Panc1 (cell line): ENCODE measurements at regions not wholly inside any gene's neighbourhood (a gene's known extent, or its start where the extent isn't known, plus 50 kb on each side); places are given as distances from the start of the nearest gene placed in this dataset.
"Not testable (repeated sequence)": the region's sequence is repeated elsewhere in the genome, so short reads cannot be mapped to it uniquely, and the experiment has no call there.

ENCODE experiments used
- ATAC-seq: fragments of 200-7000 bp; cut with Tn5 transposase; 2 replicates; pipeline ENCODE4 v1.9.1; 2020; ENCODE audit warnings: mild to moderate bottlenecking, moderate library complexity
- BruUV-seq: library from RNA; stranded (reverse); fragments of 400-500 nt; replicated peaks from 2 replicates; lab custom pipeline; 2021; lab: Mats Ljungman, UMichigan
- CTCF ChIA-PET: fragments of 300-600 bp; sonication (Branson Sonifier 250); formaldehyde crosslinking; loops from one replicate; lab custom pipeline; 2022; ENCODE audit warnings: antibody characterized with exemption; lab: Charles Lee
- POLR2A ChIA-PET: fragments of 300-600 bp; sonication (Branson Sonifier 250); formaldehyde crosslinking; loops from one replicate; lab custom pipeline; 2022; ENCODE audit warnings: antibody characterized with exemption; lab: Charles Lee
- DNase-seq: peaks from one replicate; pipeline ENCODE4 v3.0.0-alpha.2; 2010; ENCODE audit warnings: low read depth, low spot score
- H3K27ac ChIP-seq: 2 replicates; pipeline ENCODE4 v1.5.1; 2011; ENCODE audit warnings: mild to moderate bottlenecking, low read length, inconsistent platforms
- H3K27me3 ChIP-seq: fragments of 200-500 bp; sonication (Bioruptor generic); 2 replicates; pipeline ENCODE4 v1.6.0; 2014; ENCODE audit warnings: low read length, inconsistent platforms; ENCODE audit not compliant: control insufficient read depth, insufficient read depth
- H3K36me3 ChIP-seq: fragments of 200-500 bp; sonication (Bioruptor generic); 2 replicates; pipeline ENCODE4 v1.5.1; 2014; ENCODE audit warnings: inconsistent platforms, mild to moderate bottlenecking, low read length, moderate library complexity; ENCODE audit not compliant: control insufficient read depth, insufficient read depth
- H3K4me1 ChIP-seq: 2 replicates; pipeline ENCODE4 v1.5.1; 2011; ENCODE audit warnings: inconsistent platforms, mild to moderate bottlenecking, low read length, moderate library complexity; ENCODE audit not compliant: control insufficient read depth, insufficient read depth
- H3K4me3 ChIP-seq, 2 experiments: 2 replicates each; pipeline ENCODE4 v1.5.1; 2011 to 2012; ENCODE audit warnings: low read depth in 2 of 2, low read length in 2 of 2, mild to moderate bottlenecking in 2 of 2, inconsistent platforms in 1 of 2, moderate library complexity in 1 of 2
- H3K9me3 ChIP-seq: fragments of 200-500 bp; sonication (Bioruptor generic); 2 replicates; pipeline ENCODE4 v1.5.1; 2014; ENCODE audit warnings: low read depth, mild to moderate bottlenecking, inconsistent platforms, low read length, moderate library complexity; ENCODE audit not compliant: control insufficient read depth, insufficient read depth
- POLR2AphosphoS5 ChIP-seq: IDR thresholded peaks from 2 replicates; pipeline ENCODE4 v1.6.1; 2012; ENCODE audit warnings: mild to moderate bottlenecking, low read depth, low read length, moderate library complexity
- SIN3A ChIP-seq: IDR thresholded peaks from 2 replicates; pipeline ENCODE4 v1.6.1; 2012; ENCODE audit warnings: low read depth, mild to moderate bottlenecking, low read length, moderate library complexity, borderline replicate concordance; ENCODE audit not compliant: insufficient read depth
- TCF7L2 ChIP-seq: IDR thresholded peaks from 2 replicates; pipeline ENCODE4 v1.6.1; 2011; ENCODE audit warnings: mild to moderate bottlenecking, low read depth, low read length, inconsistent platforms
- in situ Hi-C: cut with HindIII; loops from 2 replicates; pipeline ENCODE4 v1.10.0; 2016; ENCODE audit warnings: low sequenced_read_pairs, low pct_unique_long_range_greater_than_20kb
- intact Hi-C: fragments of 100-400 bp; cut with micrococcal nuclease; formaldehyde crosslinking; loops from one replicate; pipeline ENCODE4 v1.10.0; 2022; ENCODE audit not compliant: unreplicated experiment
- TF ChIP-seq, protein P1 (sequence below), 2 experiments: IDR thresholded peaks; 2 replicates each; pipeline ENCODE4 v1.6.1; 2011 to 2012; ENCODE audit warnings: low read depth in 2 of 2, control low read depth in 1 of 2, low read length in 1 of 2, mild to moderate bottlenecking in 1 of 2, moderate library complexity in 1 of 2; ENCODE audit not compliant: insufficient read depth in 1 of 2
- TF ChIP-seq, protein P2 (sequence below): fragments of 450-650 bp; IDR thresholded peaks from 2 replicates; pipeline ENCODE4 v1.5.1; 2017; ENCODE audit warnings: mild to moderate bottlenecking

- no TSS peak for BruUV-seq
- Histone ChIP-seq H3K4me1 (no peaks in the 10 kb centered on the region), H3K9me3 (no peaks in the 10 kb centered on the region), H3K27me3 (no peaks in the 10 kb centered on the region), H3K4me3 (no peak overlapping the region), H3K36me3 (no peaks in the 10 kb centered on the region), H3K27ac (no peak overlapping the region)
- ChIA-PET CTCF (no interaction called here), POLR2A (no interaction called here)
- TF ChIP-seq, protein P1, sequence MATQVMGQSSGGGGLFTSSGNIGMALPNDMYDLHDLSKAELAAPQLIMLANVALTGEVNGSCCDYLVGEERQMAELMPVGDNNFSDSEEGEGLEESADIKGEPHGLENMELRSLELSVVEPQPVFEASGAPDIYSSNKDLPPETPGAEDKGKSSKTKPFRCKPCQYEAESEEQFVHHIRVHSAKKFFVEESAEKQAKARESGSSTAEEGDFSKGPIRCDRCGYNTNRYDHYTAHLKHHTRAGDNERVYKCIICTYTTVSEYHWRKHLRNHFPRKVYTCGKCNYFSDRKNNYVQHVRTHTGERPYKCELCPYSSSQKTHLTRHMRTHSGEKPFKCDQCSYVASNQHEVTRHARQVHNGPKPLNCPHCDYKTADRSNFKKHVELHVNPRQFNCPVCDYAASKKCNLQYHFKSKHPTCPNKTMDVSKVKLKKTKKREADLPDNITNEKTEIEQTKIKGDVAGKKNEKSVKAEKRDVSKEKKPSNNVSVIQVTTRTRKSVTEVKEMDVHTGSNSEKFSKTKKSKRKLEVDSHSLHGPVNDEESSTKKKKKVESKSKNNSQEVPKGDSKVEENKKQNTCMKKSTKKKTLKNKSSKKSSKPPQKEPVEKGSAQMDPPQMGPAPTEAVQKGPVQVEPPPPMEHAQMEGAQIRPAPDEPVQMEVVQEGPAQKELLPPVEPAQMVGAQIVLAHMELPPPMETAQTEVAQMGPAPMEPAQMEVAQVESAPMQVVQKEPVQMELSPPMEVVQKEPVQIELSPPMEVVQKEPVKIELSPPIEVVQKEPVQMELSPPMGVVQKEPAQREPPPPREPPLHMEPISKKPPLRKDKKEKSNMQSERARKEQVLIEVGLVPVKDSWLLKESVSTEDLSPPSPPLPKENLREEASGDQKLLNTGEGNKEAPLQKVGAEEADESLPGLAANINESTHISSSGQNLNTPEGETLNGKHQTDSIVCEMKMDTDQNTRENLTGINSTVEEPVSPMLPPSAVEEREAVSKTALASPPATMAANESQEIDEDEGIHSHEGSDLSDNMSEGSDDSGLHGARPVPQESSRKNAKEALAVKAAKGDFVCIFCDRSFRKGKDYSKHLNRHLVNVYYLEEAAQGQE (IDR thresholded peaks at IDR 0.05; ENCODE audit: insufficient read depth in 1 of 2, low read depth in 2 of 2, low read length in 1 of 2), result no peak
- no peak for TF ChIP-seq POLR2AphosphoS5
- no peak for TF ChIP-seq TCF7L2
- TF ChIP-seq, protein P2, sequence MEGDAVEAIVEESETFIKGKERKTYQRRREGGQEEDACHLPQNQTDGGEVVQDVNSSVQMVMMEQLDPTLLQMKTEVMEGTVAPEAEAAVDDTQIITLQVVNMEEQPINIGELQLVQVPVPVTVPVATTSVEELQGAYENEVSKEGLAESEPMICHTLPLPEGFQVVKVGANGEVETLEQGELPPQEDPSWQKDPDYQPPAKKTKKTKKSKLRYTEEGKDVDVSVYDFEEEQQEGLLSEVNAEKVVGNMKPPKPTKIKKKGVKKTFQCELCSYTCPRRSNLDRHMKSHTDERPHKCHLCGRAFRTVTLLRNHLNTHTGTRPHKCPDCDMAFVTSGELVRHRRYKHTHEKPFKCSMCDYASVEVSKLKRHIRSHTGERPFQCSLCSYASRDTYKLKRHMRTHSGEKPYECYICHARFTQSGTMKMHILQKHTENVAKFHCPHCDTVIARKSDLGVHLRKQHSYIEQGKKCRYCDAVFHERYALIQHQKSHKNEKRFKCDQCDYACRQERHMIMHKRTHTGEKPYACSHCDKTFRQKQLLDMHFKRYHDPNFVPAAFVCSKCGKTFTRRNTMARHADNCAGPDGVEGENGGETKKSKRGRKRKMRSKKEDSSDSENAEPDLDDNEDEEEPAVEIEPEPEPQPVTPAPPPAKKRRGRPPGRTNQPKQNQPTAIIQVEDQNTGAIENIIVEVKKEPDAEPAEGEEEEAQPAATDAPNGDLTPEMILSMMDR, result no peak
- no peak for TF ChIP-seq SIN3A
- DNase-seq (no peak), ATAC-seq (no peak)
- intact Hi-C loops (no loop called here), in situ Hi-C loops (no loop called here)
Observed at GRCh38 chr2:16091576-16092282, 151.4 kb downstream of the MYCN start.

GRCh38 chr2:16090650-16091575, 150.6 kb downstream of the MYCN start:
- CTCF ChIA-PET, result no interaction called here
- no peaks in the 10 kb centered on the region for H3K9me3 ChIP-seq
- BruUV-seq, result no TSS peak
- no peak overlapping the region for H3K27ac ChIP-seq
- no peak overlapping the region for H3K4me3 ChIP-seq
- TF ChIP-seq TCF7L2, result no peak
- no peaks in the 10 kb centered on the region for H3K36me3 ChIP-seq
- POLR2A ChIA-PET, result no interaction called here
- H3K4me1 ChIP-seq, result no peaks in the 10 kb centered on the region
- in situ Hi-C loops (no loop called here), intact Hi-C loops (no loop called here)
- no peak for ATAC-seq
- H3K27me3 ChIP-seq, result no peaks in the 10 kb centered on the region
- no peak for DNase-seq

DNA sequence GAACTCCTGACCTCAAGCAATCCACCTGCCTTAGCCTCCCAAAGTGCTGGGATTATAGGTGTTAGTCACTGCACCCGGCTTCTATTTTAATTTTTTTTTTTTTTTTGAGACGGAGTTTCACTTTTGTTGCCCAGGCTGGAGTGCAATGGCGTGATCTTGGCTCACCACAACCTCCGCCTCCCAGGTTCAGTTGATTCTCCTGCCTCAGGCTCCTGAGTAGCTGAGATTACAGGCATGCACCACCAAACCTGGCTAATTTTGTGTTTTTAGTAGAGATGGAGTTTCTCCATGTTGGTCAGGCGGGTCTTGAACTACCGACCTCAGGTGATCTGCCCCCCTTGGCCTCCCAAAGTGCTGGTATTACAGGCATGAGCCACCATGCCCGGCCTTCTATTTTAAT, 149.1 kb downstream of the MYCN start:
- H3K4me3 ChIP-seq, in situ Hi-C loops, POLR2A ChIA-PET, ATAC-seq, H3K27ac ChIP-seq, BruUV-seq, intact Hi-C loops, H3K27me3 ChIP-seq, H3K36me3 ChIP-seq, CTCF ChIA-PET, H3K4me1 ChIP-seq, H3K9me3 ChIP-seq, DNase-seq: not testable (repeated sequence)
